Spleen (tissue), 11 donors: ENCODE measurements at regions not wholly inside any gene's neighbourhood (a gene's known extent, or its start where the extent isn't known, plus 50 kb on each side); places are given as distances from the start of the nearest gene placed in this dataset.

Experiments
- DNase-seq: peaks from one replicate; pipeline ENCODE4 v3.0.0-alpha.2; 2020
- H3K27ac ChIP-seq, 8 donors: fragments of 200-600 bp; sonication (generic) in 7 of 8; 1 replicate in 4 of 8; 2 replicates in 4 of 8; pipeline versions ENCODE4 v1.5.0 to v1.8.0; 2016 to 2021; ENCODE audit warnings: inconsistent platforms in 4 of 8, mild to moderate bottlenecking in 4 of 8, moderate library complexity in 1 of 8
- H3K27me3 ChIP-seq, 7 donors: fragments of 200-600 bp; sonication (generic) in 6 of 7; replicated peaks in 1 of 7; 1 replicate in 4 of 7; 2 replicates in 3 of 7; pipeline versions ENCODE4 v1.5.0 to v1.8.0; 2016 to 2021; ENCODE audit warnings: inconsistent platforms in 3 of 7, mild to moderate bottlenecking in 1 of 7
- H3K36me3 ChIP-seq, 6 donors: fragments of 200-600 bp; sonication (generic) in 5 of 6; 1 replicate in 4 of 6; 2 replicates in 2 of 6; pipeline versions ENCODE4 v1.5.0 to v1.8.0; 2016 to 2021; ENCODE audit warnings: inconsistent platforms in 2 of 6
- H3K4me1 ChIP-seq, 6 donors: fragments of 200-600 bp; sonication (generic) in 5 of 6; 1 replicate in 3 of 6; 2 replicates in 3 of 6; pipeline versions ENCODE4 v1.5.0 to v1.8.0; 2016 to 2021; ENCODE audit warnings: inconsistent platforms in 3 of 6
- H3K4me3 ChIP-seq, 8 donors: fragments of 200-600 bp; sonication (generic) in 7 of 8; 1 replicate in 4 of 8; 2 replicates in 4 of 8; pipeline versions ENCODE4 v1.5.0 to v1.8.0; 2016 to 2021; ENCODE audit warnings: inconsistent platforms in 4 of 8, mild to moderate bottlenecking in 4 of 8, moderate library complexity in 2 of 8
- H3K9me3 ChIP-seq, 8 donors: fragments of 200-600 bp; sonication (generic) in 7 of 8; 1 replicate in 4 of 8; 2 replicates in 4 of 8; pipeline versions ENCODE4 v1.5.0 to v1.8.0; 2016 to 2021; ENCODE audit warnings: inconsistent platforms in 4 of 8
- POLR2A ChIP-seq, 3 donors: fragments of 450-650 bp; IDR thresholded peaks; one replicate each; pipeline ENCODE4 v1.5.1; 2017; ENCODE audit warnings: antibody characterized with exemption in 3 of 3, mild to moderate bottlenecking in 1 of 3
- POLR2AphosphoS5 ChIP-seq, 3 donors: sonication (generic); formaldehyde crosslinking; IDR thresholded peaks; one replicate each; pipeline ENCODE4 v1.5.1; 2017; ENCODE audit warnings: antibody characterized with exemption in 3 of 3
- WGBS, 5 donors: extraction: QIAGEN DNeasy Blood & Tissue Kit in 3 of 5; methylation state at CpG; one replicate each; pipeline versions ENCODE4 v1.1.5 to v1.1.7; 2013 to 2018; 5-methylcytosine and 5-hydroxymethylcytosine counted together
- intact Hi-C: fragments of 100-400 bp; cut with DNase I; formaldehyde crosslinking; loops from one replicate; pipeline ENCODE4 v1.15.0; 2023; ENCODE audit warnings: low total_unique reads
- TF ChIP-seq, protein P1 (sequence below), 11 experiments: fragments of 200-600 bp in 7 of 11; fragments of 450-650 bp in 4 of 11; sonication (generic) in 4 of 11; IDR thresholded peaks in 8 of 11; conservative IDR thresholded peaks in 3 of 11; 1 replicate in 7 of 11; 2 replicates in 4 of 11; pipeline versions ENCODE4 v1.4.0 to v1.8.0; 2016 to 2021; ENCODE audit warnings: antibody characterized with exemption in 11 of 11, inconsistent platforms in 4 of 11, mild to moderate bottlenecking in 1 of 11
- donor health status: healthy with polysubstance abuse.
- donor health status: DM: no; HTN: no; CAD: no; lungs with moderate emphysema.
- donor health status: DM: no; HTN: no; CAD: no.
- donor health status: Bipolar disorder and iron deficiency.
- donor health status: healthy.
- donor health status: DM: no; HTN: no; CAD: no.
- donor health status: DM: yes; HTN: yes; CAD: no.

DNA sequence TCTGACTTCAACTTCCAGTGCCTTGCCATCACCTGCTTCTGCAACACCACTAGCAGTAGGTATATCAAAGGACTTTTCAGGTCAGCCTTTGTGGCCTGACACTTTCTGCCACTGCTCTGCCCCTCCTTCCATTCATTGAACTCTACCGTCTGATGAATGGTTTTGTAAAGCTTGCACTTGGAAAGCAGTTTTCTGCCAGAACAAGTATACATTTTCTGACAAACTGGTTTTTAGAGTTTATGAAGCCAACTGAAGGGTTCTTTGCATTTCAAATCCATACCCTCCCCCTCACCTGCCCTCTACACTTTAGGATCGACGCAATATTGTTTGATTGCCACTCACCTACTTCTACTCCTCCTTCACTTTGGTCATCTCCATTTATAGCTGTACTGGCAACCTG is 603.1 kb downstream of the HACE1 start:
- H3K9me3 ChIP-seq = no peaks in the 10 kb centered on the region
- no peak overlapping the region for H3K4me3 ChIP-seq
- no peak overlapping the region for H3K27ac ChIP-seq
- 85 to 94% (median 92%) methylated on average over 3 of the region's 3 CpGs for WGBS, 5 donors
- intact Hi-C loops = no loop called here
- no peak for DNase-seq
- TF ChIP-seq, protein P1, sequence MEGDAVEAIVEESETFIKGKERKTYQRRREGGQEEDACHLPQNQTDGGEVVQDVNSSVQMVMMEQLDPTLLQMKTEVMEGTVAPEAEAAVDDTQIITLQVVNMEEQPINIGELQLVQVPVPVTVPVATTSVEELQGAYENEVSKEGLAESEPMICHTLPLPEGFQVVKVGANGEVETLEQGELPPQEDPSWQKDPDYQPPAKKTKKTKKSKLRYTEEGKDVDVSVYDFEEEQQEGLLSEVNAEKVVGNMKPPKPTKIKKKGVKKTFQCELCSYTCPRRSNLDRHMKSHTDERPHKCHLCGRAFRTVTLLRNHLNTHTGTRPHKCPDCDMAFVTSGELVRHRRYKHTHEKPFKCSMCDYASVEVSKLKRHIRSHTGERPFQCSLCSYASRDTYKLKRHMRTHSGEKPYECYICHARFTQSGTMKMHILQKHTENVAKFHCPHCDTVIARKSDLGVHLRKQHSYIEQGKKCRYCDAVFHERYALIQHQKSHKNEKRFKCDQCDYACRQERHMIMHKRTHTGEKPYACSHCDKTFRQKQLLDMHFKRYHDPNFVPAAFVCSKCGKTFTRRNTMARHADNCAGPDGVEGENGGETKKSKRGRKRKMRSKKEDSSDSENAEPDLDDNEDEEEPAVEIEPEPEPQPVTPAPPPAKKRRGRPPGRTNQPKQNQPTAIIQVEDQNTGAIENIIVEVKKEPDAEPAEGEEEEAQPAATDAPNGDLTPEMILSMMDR (IDR thresholded peaks at IDR 0.05 in 8 of 11, conservative IDR thresholded peaks at IDR 0.05 in 3 of 11) = no peak
- no peak for TF ChIP-seq POLR2AphosphoS5 (IDR thresholded peaks at IDR 0.05)
- TF ChIP-seq POLR2A (IDR thresholded peaks at IDR 0.05) = no peak
- H3K27me3 ChIP-seq = no peaks in the 10 kb centered on the region
- H3K4me1 ChIP-seq = no peaks in the 10 kb centered on the region
- no peaks in the 10 kb centered on the region for H3K36me3 ChIP-seq

DNA sequence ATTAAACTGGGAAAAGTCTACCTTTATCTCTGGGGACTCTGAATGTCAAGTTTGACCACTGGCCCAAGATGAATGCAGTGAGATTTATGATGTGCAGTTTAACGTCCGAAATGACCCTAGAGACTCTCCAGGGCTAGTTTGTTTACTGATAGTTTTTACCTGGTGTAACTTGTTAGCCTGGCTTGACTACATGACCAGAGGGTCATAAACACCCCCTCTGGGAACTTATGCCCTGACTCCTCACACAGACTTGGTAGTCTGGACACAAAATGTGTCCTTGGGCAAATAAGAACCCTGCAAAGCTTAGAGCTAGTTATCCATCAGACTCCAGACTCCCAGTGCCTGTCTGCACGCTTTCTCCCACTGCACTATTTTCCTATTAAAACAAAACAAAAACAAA is 606.5 kb downstream of the HACE1 start:
- Histone ChIP-seq H3K27ac (no peak overlapping the region), H3K4me1 (no peaks in the 10 kb centered on the region), H3K4me3 (no peak overlapping the region), H3K27me3 (no peaks in the 10 kb centered on the region), H3K9me3 (no peaks in the 10 kb centered on the region), H3K36me3 (no peaks in the 10 kb centered on the region)
- TF ChIP-seq POLR2A (IDR thresholded peaks at IDR 0.05) = no peak
- no peak for TF ChIP-seq POLR2AphosphoS5 (IDR thresholded peaks at IDR 0.05)
- TF ChIP-seq, protein P1 (IDR thresholded peaks at IDR 0.05 in 8 of 11, conservative IDR thresholded peaks at IDR 0.05 in 3 of 11) = no peak
- DNase-seq = no peak
- intact Hi-C loops = no loop called here
- WGBS, 5 donors = 65 to 74% (median 66%) methylated on average over 3 of the region's 3 CpGs

DNA sequence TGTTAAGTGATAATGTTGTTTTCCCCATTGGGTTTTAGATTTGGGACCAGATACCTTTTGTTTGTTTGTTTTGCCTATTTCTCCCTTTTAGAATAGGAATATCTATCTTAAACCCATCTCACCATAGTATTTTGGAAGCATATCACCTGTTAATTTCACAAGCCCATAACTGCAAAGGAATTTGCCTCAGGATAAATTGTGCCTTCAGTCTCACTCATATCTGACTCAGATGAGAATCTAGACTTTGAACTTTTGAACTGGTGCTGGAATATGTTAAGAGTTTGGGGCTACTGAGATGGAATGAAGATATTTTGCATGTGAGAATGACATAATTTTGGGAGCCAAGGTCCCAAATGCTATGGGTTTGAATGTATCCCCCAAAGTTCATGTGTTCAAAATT is 607.4 kb downstream of the HACE1 start:
- no peak overlapping the region for H3K27ac ChIP-seq
- H3K4me1 ChIP-seq = no peaks in the 10 kb centered on the region
- H3K36me3 ChIP-seq = no peaks in the 10 kb centered on the region
- H3K4me3 ChIP-seq = no peak overlapping the region
- no peak for TF ChIP-seq POLR2A (IDR thresholded peaks at IDR 0.05)
- TF ChIP-seq, protein P1 (IDR thresholded peaks at IDR 0.05 in 8 of 11, conservative IDR thresholded peaks at IDR 0.05 in 3 of 11) = no peak
- no peak for TF ChIP-seq POLR2AphosphoS5 (IDR thresholded peaks at IDR 0.05)
- H3K9me3 ChIP-seq = peaks cover 0 to 5% (median 0%) of the 10 kb centered on the region in 8 donors
- intact Hi-C loops = no loop called here
- H3K27me3 ChIP-seq = no peaks in the 10 kb centered on the region
- no peak for DNase-seq

DNA sequence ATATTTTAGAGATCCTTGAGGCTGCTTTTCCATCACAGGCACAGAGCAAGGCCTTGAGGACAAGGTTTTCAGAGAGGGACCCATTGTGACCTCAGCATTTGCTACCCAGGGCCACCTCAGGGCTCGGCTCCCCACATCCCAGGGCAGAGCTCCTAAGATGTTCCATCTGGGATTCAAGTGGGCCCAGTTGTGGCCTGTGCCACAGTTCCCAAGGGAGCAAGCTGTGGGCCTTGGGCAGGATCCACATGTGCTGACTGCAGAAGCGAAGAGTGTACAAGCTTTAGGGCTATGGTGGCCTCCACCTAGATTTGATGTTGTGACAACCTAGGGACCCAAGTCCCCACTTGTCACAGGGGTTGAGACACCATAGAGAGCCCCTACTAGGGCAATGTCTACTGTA is 608.1 kb downstream of the HACE1 start:
- H3K36me3 ChIP-seq = no peaks in the 10 kb centered on the region
- TF ChIP-seq POLR2AphosphoS5 (IDR thresholded peaks at IDR 0.05) (no peak), POLR2A (IDR thresholded peaks at IDR 0.05) (no peak)
- TF ChIP-seq, protein P1 (IDR thresholded peaks at IDR 0.05 in 8 of 11, conservative IDR thresholded peaks at IDR 0.05 in 3 of 11) = no peak
- DNase-seq = no peak
- 56 to 94% (median 76%) methylated on average over 2 of the region's 2 CpGs for WGBS, 5 donors
- intact Hi-C loops = no loop called here
- no peaks in the 10 kb centered on the region for H3K4me1 ChIP-seq
- peaks cover 0 to 7% (median 0%) of the 10 kb centered on the region in 8 donors for H3K9me3 ChIP-seq
- H3K27me3 ChIP-seq = no peaks in the 10 kb centered on the region
- H3K4me3 ChIP-seq = no peak overlapping the region
- H3K27ac ChIP-seq = no peak overlapping the region
